ENCODE measurements at regions not wholly inside any gene's neighbourhood (a gene's known extent, or its start where the extent isn't known, plus 50 kb on each side); places are given as distances from the start of the nearest gene placed in this dataset.

- TF ChIP-seq CHD7 (IDR thresholded peaks at IDR 0.05; ENCODE audit: insufficient replicate concordance, low read length) (no peak), USF2 (IDR thresholded peaks at IDR 0.05; ENCODE audit: low read length) (no peak), SAP30 (IDR thresholded peaks at IDR 0.05; ENCODE audit: insufficient read depth, insufficient replicate concordance, low read length) (no peak), JUND (IDR thresholded peaks at IDR 0.05; ENCODE audit: low read length) (no peak), GTF2F1 (IDR thresholded peaks at IDR 0.05; ENCODE audit: borderline replicate concordance, low read depth, low read length) (no peak), EGR1 (IDR thresholded peaks at IDR 0.05; ENCODE audit: borderline replicate concordance, low read depth, low read length) (no peak), BRCA1 (IDR thresholded peaks at IDR 0.05; ENCODE audit: low read depth, low read length) (no peak), YY1 (IDR thresholded peaks at IDR 0.05; ENCODE audit: low read depth, low read length) (no peak), SUZ12 (IDR thresholded peaks at IDR 0.05; ENCODE audit: low read length) (no peak), CREB1 (IDR thresholded peaks at IDR 0.05) (no peak), SIN3A (conservative IDR thresholded peaks at IDR 0.05 in 1 of 2, IDR thresholded peaks at IDR 0.05 in 1 of 2; ENCODE audit: low read depth in 1 of 2, low read length in 2 of 2) (no peak)
Measured at GRCh38 chr20:10951216-10951615, 277.4 kb upstream of the JAG1 start (continued).

All from H1 (cell line).